Endodermal cell (in vitro differentiated cells): ENCODE measurements at regions not wholly inside any gene's neighbourhood (a gene's known extent, or its start where the extent isn't known, plus 50 kb on each side); places are given as distances from the start of the nearest gene placed in this dataset. TPM values are rescaled to one million over a fixed set of nuclear protein-coding genes. Genes with fewer than 3 reads are reported as not detected.
A peak's percentile ranks its signal among the peaks of the same experiment; 100 is the strongest.

Experiments used
- DNase-seq: peaks from one replicate; pipeline ENCODE4 v3.0.0-alpha.2; 2017
- H3K27ac ChIP-seq: 2 replicates; pipeline ENCODE4 v1.5.1; 2013; ENCODE audit warnings: mild to moderate bottlenecking, low read depth, low read length, moderate library complexity
- H3K27me3 ChIP-seq: 2 replicates; pipeline ENCODE4 v1.6.1; 2013; ENCODE audit warnings: mild to moderate bottlenecking, low read length, moderate library complexity; ENCODE audit not compliant: insufficient read depth, control insufficient read depth, poor library complexity, severe bottlenecking
- H3K36me3 ChIP-seq: 2 replicates; pipeline ENCODE4 v1.7.0; 2013; ENCODE audit warnings: mild to moderate bottlenecking, low read length, moderate library complexity; ENCODE audit not compliant: control insufficient read depth, insufficient read depth
- H3K4me1 ChIP-seq: one replicate; pipeline ENCODE4 v1.7.0; 2013; ENCODE audit warnings: low read length; ENCODE audit not compliant: control insufficient read depth, insufficient read depth
- H3K4me3 ChIP-seq: 2 replicates; pipeline ENCODE4 v1.5.1; 2013; ENCODE audit warnings: mild to moderate bottlenecking, low read length, moderate library complexity
- H3K9ac ChIP-seq: 2 replicates; pipeline ENCODE4 v1.6.1; 2013; ENCODE audit warnings: mild to moderate bottlenecking, low read length, moderate library complexity; ENCODE audit not compliant: poor library complexity, severe bottlenecking; ENCODE audit errors: extremely low read depth
- H3K9me3 ChIP-seq: 2 replicates; pipeline ENCODE4 v1.6.1; 2013; ENCODE audit warnings: mild to moderate bottlenecking, low read length, moderate library complexity; ENCODE audit not compliant: control insufficient read depth
- H3K27ac Mint-ChIP-seq: 2 replicates; pipeline ENCODE4 v1.8.0; 2020; ENCODE audit warnings: mixed read lengths
- H3K27me3 Mint-ChIP-seq: 2 replicates; pipeline ENCODE4 v1.8.0; 2021; ENCODE audit warnings: mild to moderate bottlenecking, mixed read lengths; ENCODE audit not compliant: insufficient read depth
- H3K36me3 Mint-ChIP-seq: 2 replicates; pipeline ENCODE4 v1.8.0; 2020; ENCODE audit warnings: low read depth, mixed read lengths
- H3K4me1 Mint-ChIP-seq: 2 replicates; pipeline ENCODE4 v1.8.0; 2020; ENCODE audit warnings: mixed read lengths
- H3K4me3 Mint-ChIP-seq: 2 replicates; pipeline ENCODE4 v1.8.0; 2020; ENCODE audit warnings: mild to moderate bottlenecking, moderate library complexity, mixed read lengths
- H3K9me3 Mint-ChIP-seq: 2 replicates; pipeline ENCODE4 v1.8.0; 2020; ENCODE audit warnings: mild to moderate bottlenecking, mixed read lengths
- CTCF ChIP-seq: fragments of 200-600 bp; sonication (generic); conservative IDR thresholded peaks from 2 replicates; pipeline ENCODE4 v1.5.0; 2021; ENCODE audit warnings: antibody characterized with exemption, mild to moderate bottlenecking
- WGBS, 2 experiments: methylation state at CpG; one replicate each; pipeline versions ENCODE4 v1.1.5 to v1.1.7; 2013; ENCODE audit warnings: missing lambda C conversion rate in 2 of 2, mixed read lengths in 1 of 2; ENCODE audit not compliant: insufficient coverage in 1 of 2, insufficient read length in 1 of 2; 5-methylcytosine and 5-hydroxymethylcytosine counted together
- microRNA-seq: library from miRNA; unstranded; fragments of <30 nt; microRNA quantifications from one replicate; pipeline ENCODE4 v1.2.0, GENCODE V29; 2020; ENCODE audit warnings: borderline microRNAs expressed

GRCh38 chr2:212595036-212595654 is 56.5 kb upstream of the ERBB4 start:
- WGBS, 2 experiments = 50 to 81% methylated on average over 2 to 3 of the region's 3 CpGs
- peak; percentile 52 for TF ChIP-seq CTCF
- Mint-ChIP-seq H3K27ac (no peak overlapping the region), H3K36me3 (no peaks in the 10 kb centered on the region), H3K9me3 (no peaks in the 10 kb centered on the region), H3K4me3 (no peak overlapping the region), H3K27me3 (no peaks in the 10 kb centered on the region), H3K4me1 (no peaks in the 10 kb centered on the region)
- Histone ChIP-seq H3K4me1 (no peaks in the 10 kb centered on the region), H3K9ac (no peak overlapping the region), H3K27ac (no peak overlapping the region), H3K9me3 (no peaks in the 10 kb centered on the region), H3K36me3 (no peaks in the 10 kb centered on the region), H3K4me3 (no peak overlapping the region), H3K27me3 (no peaks in the 10 kb centered on the region)
- DNase-seq = no peak

GRCh38 chr2:212592695-212593094 is 54.1 kb upstream of the ERBB4 start:
- no peak overlapping the region for H3K9ac ChIP-seq
- WGBS, 2 experiments = 88% methylated on average over 1 of the region's 1 CpG; no CpG with 5 or more reads in 1 of the 2 experiments

More at GRCh38 chr2:212592695-212593094, 54.1 kb upstream of the ERBB4 start:
- H3K27ac ChIP-seq = no peak overlapping the region
- Mint-ChIP-seq H3K27me3 (no peaks in the 10 kb centered on the region), H3K9me3 (no peaks in the 10 kb centered on the region), H3K36me3 (no peaks in the 10 kb centered on the region), H3K4me1 (no peaks in the 10 kb centered on the region), H3K27ac (no peak overlapping the region), H3K4me3 (no peak overlapping the region)
- H3K9me3 ChIP-seq = no peaks in the 10 kb centered on the region
- H3K36me3 ChIP-seq = no peaks in the 10 kb centered on the region
- no peak for DNase-seq
- TF ChIP-seq CTCF = no peak
- H3K27me3 ChIP-seq = no peaks in the 10 kb centered on the region
- H3K4me3 ChIP-seq = no peak overlapping the region
- H3K4me1 ChIP-seq = no peaks in the 10 kb centered on the region

Small RNA genes in the stretch of these regions (microRNA-seq; reads per million reads assigned to microRNA genes)
- gene MIR4776-1 (not detected), gene MIR4776-2 (not detected)
